K562 (cell line): ENCODE measurements at regions not wholly inside any gene's neighbourhood (a gene's known extent, or its start where the extent isn't known, plus 50 kb on each side); places are given as distances from the start of the nearest gene placed in this dataset.

Experiments used
- ATAC-seq: fragments of 200-7000 bp; cut with Tn5 transposase; 3 replicates; pipeline ENCODE4 v1.9.1; 2020; ENCODE audit warnings: moderate library complexity
- BruUV-seq: library from RNA; stranded (reverse); fragments of 400-500 nt; replicated peaks from 2 replicates; lab custom pipeline; 2021; lab: Mats Ljungman, UMichigan
- CTCF ChIA-PET: fragments of 300-600 bp; formaldehyde crosslinking; extraction: SDS; loops from one replicate; lab custom pipeline; 2021; ENCODE audit warnings: low intra/inter-chr PET ratio; lab: Yijun Ruan, JAX
- POLR2A ChIA-PET: fragments of 300-600, 350-650 bp; sonication (Branson Sonifier 250); formaldehyde crosslinking; extraction: SDS; loops from one replicate; lab custom pipeline; 2021; ENCODE audit warnings: antibody characterized with exemption, inconsistent platforms; lab: Yijun Ruan, JAX
- DNase-seq, 4 experiments: peaks; one replicate each; pipeline versions ENCODE4 v3.0.0 to v3.0.0-alpha.2; 2011 to 2018; ENCODE audit warnings: low spot score in 3 of 4, mixed read lengths in 3 of 4; ENCODE audit errors: extremely low read depth in 1 of 4
- FAIRE-seq: peaks from 2 replicates; lab custom pipeline; 2011; peaks lifted over from hg19 to GRCh38; lab: Jason Lieb, UNC
- H2AFZ ChIP-seq: 2 replicates; pipeline ENCODE4 v1.6.0; 2011; ENCODE audit warnings: low read depth, low read length, control low read depth, inconsistent platforms
- H3K27ac ChIP-seq: fragments of 200-600 bp; 3 replicates; pipeline ENCODE4 v1.8.0; 2011; ENCODE audit warnings: low read depth, mild to moderate bottlenecking, control low read depth, inconsistent platforms, low read length, moderate library complexity, mixed read lengths; ENCODE audit errors: extremely low read depth
- H3K27me3 ChIP-seq, 2 experiments: fragments of 300-600 bp in 1 of 2; 2 replicates in 1 of 2; 3 replicates in 1 of 2; pipeline versions ENCODE4 v1.6.0 to v1.8.0; 2011; ENCODE audit warnings: inconsistent platforms in 2 of 2, low read length in 2 of 2, mild to moderate bottlenecking in 1 of 2, mixed read lengths in 1 of 2, moderate library complexity in 1 of 2; ENCODE audit not compliant: control insufficient read depth in 2 of 2, insufficient read depth in 2 of 2
- H3K36me3 ChIP-seq: fragments of 300-600 bp; 3 replicates; pipeline ENCODE4 v1.8.0; 2011; ENCODE audit warnings: mild to moderate bottlenecking, low read length, inconsistent platforms; ENCODE audit not compliant: control insufficient read depth, insufficient read depth
- H3K4me1 ChIP-seq, 2 experiments: fragments of 200-600 bp in 1 of 2; replicated peaks in 1 of 2; 2 replicates in 1 of 2; 3 replicates in 1 of 2; pipeline versions ENCODE4 v1.5.1 to v1.8.0; 2011; ENCODE audit warnings: inconsistent platforms in 2 of 2, low read length in 2 of 2, mild to moderate bottlenecking in 1 of 2, mixed read lengths in 1 of 2, moderate library complexity in 1 of 2; ENCODE audit not compliant: control insufficient read depth in 2 of 2, insufficient read depth in 2 of 2
- H3K4me2 ChIP-seq: 2 replicates; pipeline ENCODE4 v1.6.1; 2011; ENCODE audit warnings: low read length, control low read depth, inconsistent platforms, mixed read lengths; ENCODE audit not compliant: insufficient read depth
- H3K4me3 ChIP-seq: fragments of 200-600 bp; sonication (generic), shearing (Covaris generic); 2 replicates; pipeline ENCODE4 v1.5.1; 2016; ENCODE audit warnings: control low read depth, inconsistent platforms
- H3K79me2 ChIP-seq: fragments of 200-600 bp; 3 replicates; pipeline ENCODE4 v1.8.0; 2011; ENCODE audit warnings: low read length, inconsistent platforms; ENCODE audit not compliant: control insufficient read depth, insufficient read depth
- H3K9ac ChIP-seq, 2 experiments: 2 replicates each; pipeline versions ENCODE4 v1.6.0 to v1.6.1; 2011; ENCODE audit warnings: low read depth in 2 of 2, low read length in 2 of 2, control low read depth in 1 of 2, inconsistent platforms in 1 of 2, mild to moderate bottlenecking in 1 of 2, mixed read lengths in 1 of 2; ENCODE audit not compliant: insufficient read depth in 1 of 2
- H3K9me1 ChIP-seq: one replicate; pipeline ENCODE4 v1.6.0; 2011; ENCODE audit warnings: inconsistent platforms, mild to moderate bottlenecking, low read length, moderate library complexity; ENCODE audit not compliant: control insufficient read depth, insufficient read depth
- H3K9me3 ChIP-seq: replicated peaks from 2 replicates; pipeline ENCODE4 v1.5.1; 2011; ENCODE audit warnings: low read depth, low read length, inconsistent platforms; ENCODE audit not compliant: control insufficient read depth, insufficient read depth
- H4K20me1 ChIP-seq: replicated peaks from 2 replicates; pipeline ENCODE4 v1.6.1; 2011; ENCODE audit warnings: low read length, inconsistent platforms, mixed read lengths; ENCODE audit not compliant: control insufficient read depth, insufficient read depth
- BCL6 ChIP-seq: fragments of 250-450 bp; sonication (Bioruptor Pico); IDR thresholded peaks from 2 replicates; pipeline ENCODE4 v1.4.0; 2020
- CBFA2T2 ChIP-seq: fragments of 450-650 bp; conservative IDR thresholded peaks from 2 replicates; pipeline ENCODE4 v1.6.1; 2017; ENCODE audit warnings: mild to moderate bottlenecking
- MAZ ChIP-seq, 2 experiments: fragments of 450-650 bp in 1 of 2; sonication (generic) in 1 of 2; formaldehyde crosslinking; IDR thresholded peaks in 1 of 2; conservative IDR thresholded peaks in 1 of 2; 2 replicates each; pipeline versions ENCODE4 v1.4.0 to v1.5.0; 2020; ENCODE audit warnings: mild to moderate bottlenecking in 1 of 2, missing genetic modification reagents in 1 of 2
- NR3C1 ChIP-seq: sonication (generic); formaldehyde crosslinking; IDR thresholded peaks from 2 replicates; pipeline ENCODE4 v1.8.1; 2022; ENCODE audit warnings: missing genetic modification reagents
- PHF8 ChIP-seq: fragments of 200-600 bp; sonication (generic); IDR thresholded peaks from 2 replicates; pipeline ENCODE4 v1.6.1; 2012; ENCODE audit warnings: mixed run types, mild to moderate bottlenecking, inconsistent platforms, low read length, moderate library complexity, borderline replicate concordance
- SETDB1 ChIP-seq: IDR thresholded peaks from one replicate; pipeline ENCODE4 v1.6.1; 2012; ENCODE audit warnings: low read length, control low read depth, inconsistent platforms
- SREBF1 ChIP-seq: fragments of 150-350 bp; IDR thresholded peaks from 2 replicates; pipeline ENCODE4 v1.6.1; 2014; ENCODE audit warnings: antibody characterized with exemption, low read depth, low read length, borderline replicate concordance
- SRSF7 ChIP-seq: fragments of 200-400 bp; formaldehyde crosslinking; optimal IDR thresholded peaks from 2 replicates; pipeline ENCODE3; 2017; ENCODE audit warnings: mild to moderate bottlenecking, low read depth, low read length
- YBX1 ChIP-seq: fragments of 450-650 bp; IDR thresholded peaks from 2 replicates; pipeline ENCODE4 v1.7.1; 2016; ENCODE audit warnings: mild to moderate bottlenecking
- WGBS: fragments of 100-300 bp; shearing (Covaris generic); methylation state at CpG from one replicate; pipeline ENCODE4 v1.1.6; 2016; ENCODE audit warnings: low coverage, mixed read lengths; ENCODE audit not compliant: insufficient coverage; ENCODE audit errors: missing lambda C conversion rate; 5-methylcytosine and 5-hydroxymethylcytosine counted together
- in situ Hi-C: fragments of 300-500 bp; cut with MboI; formaldehyde crosslinking; loops from 4 replicates; pipeline ENCODE4 v1.15.0; 2018; ENCODE audit warnings: inconsistent platforms, mixed read lengths
- intact Hi-C: fragments of 100-400 bp; cut with micrococcal nuclease; formaldehyde crosslinking; loops from 2 replicates; pipeline ENCODE4 v1.14.2; 2022
- TF ChIP-seq, protein P1 (sequence below): sonication (generic); formaldehyde crosslinking; IDR thresholded peaks from 2 replicates; pipeline ENCODE4 v1.8.0; 2022; ENCODE audit warnings: mild to moderate bottlenecking, missing genetic modification reagents, borderline replicate concordance
- TF ChIP-seq, protein P2 (sequence below): fragments of 250-450 bp; sonication (Bioruptor Pico); IDR thresholded peaks from 2 replicates; pipeline ENCODE4 v1.5.0; 2022; ENCODE audit warnings: mild to moderate bottlenecking
- TF ChIP-seq, protein P3 (sequence below): fragments of 450-650 bp; IDR thresholded peaks from one replicate; pipeline ENCODE4 v1.6.1; 2018; ENCODE audit warnings: mild to moderate bottlenecking, moderate library complexity; ENCODE audit not compliant: partially characterized antibody

DNA sequence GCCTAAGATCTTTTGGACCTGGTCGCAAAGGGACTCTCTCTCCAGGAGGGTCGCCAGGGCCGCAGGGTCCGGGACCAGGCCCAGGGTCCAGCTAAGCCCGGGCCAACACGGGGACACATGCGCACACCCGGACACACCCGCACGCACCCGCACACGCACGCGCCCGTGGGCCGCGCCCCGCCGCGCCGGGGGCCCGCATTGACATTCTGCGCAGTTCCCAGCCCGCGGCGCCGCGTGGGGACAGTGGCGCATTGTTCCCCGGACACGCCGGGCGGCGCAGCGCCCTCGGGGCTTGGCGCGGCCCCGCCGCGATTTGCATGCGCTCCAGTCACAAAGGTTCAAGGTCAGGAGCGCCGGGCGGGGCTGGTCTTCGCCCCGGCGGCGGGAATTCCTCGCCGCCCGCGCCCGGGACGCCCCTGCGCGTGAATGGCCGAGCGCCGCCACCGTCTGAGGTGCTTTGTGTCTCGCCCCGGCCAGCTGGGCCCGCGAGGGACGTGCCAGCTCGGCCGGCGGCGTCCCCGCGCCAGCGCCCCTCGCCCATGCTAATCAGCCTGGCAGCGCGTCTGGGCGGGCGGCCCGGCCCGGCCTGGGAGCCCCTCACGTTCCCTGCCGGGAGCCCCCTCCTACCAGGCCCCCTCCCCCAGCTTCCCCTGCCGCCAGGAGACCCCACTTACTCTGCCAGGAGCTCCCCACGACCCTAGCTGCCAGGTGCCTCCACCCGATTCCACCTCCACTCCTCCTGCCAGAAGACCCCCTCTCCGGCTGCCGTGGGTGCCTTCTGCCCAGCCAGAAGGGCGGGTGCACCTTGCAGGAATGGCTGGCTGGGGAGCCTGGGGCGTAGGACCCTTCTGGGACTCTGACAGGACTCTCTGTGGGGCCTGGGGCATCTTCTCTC lies 50.5 kb upstream of the WNT7B start (continued):
- peak in 1 of 2 experiments; percentile 50; a peak in 1 of 4 replicates for TF ChIP-seq MAZ (CRISPR knock-in tag; conservative IDR thresholded peaks at IDR 0.05 in 1 of 2, IDR thresholded peaks at IDR 0.05 in 1 of 2)
- peak; percentile 49; the same call in 1 of the 2 replicates for TF ChIP-seq PHF8

DNA sequence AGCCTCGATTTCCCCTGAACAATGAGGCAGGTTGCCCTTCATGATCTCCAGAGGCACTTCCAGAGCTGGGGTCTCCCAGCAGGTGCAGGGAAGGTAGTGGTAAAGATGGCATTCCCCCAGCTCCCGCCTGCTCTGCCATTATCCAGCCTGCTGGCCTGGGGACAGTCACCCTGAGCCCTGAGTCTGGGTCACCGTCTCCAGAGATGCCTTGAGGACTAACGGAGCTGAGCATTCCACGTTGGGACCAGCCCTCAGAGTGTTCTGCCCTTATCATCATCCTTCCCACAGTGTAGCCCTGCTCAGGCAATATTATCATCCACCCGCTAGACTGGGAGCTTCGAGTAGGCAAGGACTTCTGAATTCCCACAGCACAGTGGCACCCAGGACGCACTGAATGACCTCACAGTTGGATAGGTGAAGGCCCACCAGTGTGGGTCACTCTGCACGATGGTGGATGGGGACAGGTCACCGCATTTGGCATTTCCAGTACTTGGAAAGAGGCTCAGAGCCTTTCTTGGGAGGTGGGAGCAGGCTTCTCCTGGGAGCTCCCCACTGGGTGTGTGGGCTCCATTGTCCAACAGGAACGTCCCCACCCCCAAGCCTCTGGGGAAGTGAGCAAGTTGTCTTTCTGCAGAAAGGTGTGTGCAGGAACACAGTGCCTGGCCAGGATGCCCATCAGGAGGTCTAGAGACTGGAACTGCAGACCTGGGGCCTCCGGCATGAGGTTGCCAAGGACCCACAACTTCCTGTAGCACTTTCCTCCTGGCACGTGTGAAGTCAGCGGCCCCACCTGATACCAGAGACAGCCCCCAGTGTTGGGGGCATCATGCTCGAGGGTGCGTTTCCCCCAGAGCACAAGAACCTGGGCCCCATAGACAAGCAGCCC lies 51.4 kb upstream of the WNT7B start:
- POLR2A ChIA-PET = interaction anchor here (0.7 kb wide), 1 partner anchor 35 kb away, joined by 3 read pairs; no protein-coding TSS in a partner anchor
- WGBS = 67% methylated on average over 12 of the region's 16 CpGs
- no peaks in the 10 kb centered on the region for H4K20me1 ChIP-seq
- no peak for DNase-seq
- BruUV-seq = no TSS peak
- no peak overlapping the region for H3K4me3 ChIP-seq
- H3K9me3 ChIP-seq = no peaks in the 10 kb centered on the region
- intact Hi-C loops = no loop called here
- peaks cover 0 to 20% of the 10 kb centered on the region in 2 experiments; a peak in 3 of 5 replicates for H3K4me1 ChIP-seq
- in situ Hi-C loops = no loop called here
- H3K4me2 ChIP-seq = no peak overlapping the region
- FAIRE-seq = no peak
- no peaks in the 10 kb centered on the region for H3K79me2 ChIP-seq
- ATAC-seq = no peak
- no peaks in the 10 kb centered on the region for H3K36me3 ChIP-seq
- H3K27me3 ChIP-seq = no peaks in the 10 kb centered on the region
- 0 out of 2 replicates have a peak overlapping the region, but pooled peaks have one; percentile 83 for H2AFZ ChIP-seq
- CTCF ChIA-PET = no interaction called here
- H3K9me1 ChIP-seq = no peaks in the 10 kb centered on the region
- no peak overlapping the region for H3K27ac ChIP-seq
- H3K9ac ChIP-seq = no peak overlapping the region; a peak in 1 of 4 replicates
- no peak for TF ChIP-seq YBX1
- TF ChIP-seq SRSF7 = no peak
- TF ChIP-seq CBFA2T2 = no peak
- TF ChIP-seq BCL6 = no peak
- TF ChIP-seq SREBF1 = no peak
- TF ChIP-seq SETDB1 = no peak
- TF ChIP-seq, protein P1, sequence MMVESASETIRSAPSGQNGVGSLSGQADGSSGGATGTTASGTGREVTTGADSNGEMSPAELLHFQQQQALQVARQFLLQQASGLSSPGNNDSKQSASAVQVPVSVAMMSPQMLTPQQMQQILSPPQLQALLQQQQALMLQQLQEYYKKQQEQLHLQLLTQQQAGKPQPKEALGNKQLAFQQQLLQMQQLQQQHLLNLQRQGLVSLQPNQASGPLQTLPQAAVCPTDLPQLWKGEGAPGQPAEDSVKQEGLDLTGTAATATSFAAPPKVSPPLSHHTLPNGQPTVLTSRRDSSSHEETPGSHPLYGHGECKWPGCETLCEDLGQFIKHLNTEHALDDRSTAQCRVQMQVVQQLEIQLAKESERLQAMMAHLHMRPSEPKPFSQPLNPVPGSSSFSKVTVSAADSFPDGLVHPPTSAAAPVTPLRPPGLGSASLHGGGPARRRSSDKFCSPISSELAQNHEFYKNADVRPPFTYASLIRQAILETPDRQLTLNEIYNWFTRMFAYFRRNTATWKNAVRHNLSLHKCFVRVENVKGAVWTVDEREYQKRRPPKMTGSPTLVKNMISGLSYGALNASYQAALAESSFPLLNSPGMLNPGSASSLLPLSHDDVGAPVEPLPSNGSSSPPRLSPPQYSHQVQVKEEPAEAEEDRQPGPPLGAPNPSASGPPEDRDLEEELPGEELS (CRISPR knock-in tag) = no peak
- TF ChIP-seq NR3C1 (CRISPR knock-in tag) = no peak
- TF ChIP-seq, protein P2, sequence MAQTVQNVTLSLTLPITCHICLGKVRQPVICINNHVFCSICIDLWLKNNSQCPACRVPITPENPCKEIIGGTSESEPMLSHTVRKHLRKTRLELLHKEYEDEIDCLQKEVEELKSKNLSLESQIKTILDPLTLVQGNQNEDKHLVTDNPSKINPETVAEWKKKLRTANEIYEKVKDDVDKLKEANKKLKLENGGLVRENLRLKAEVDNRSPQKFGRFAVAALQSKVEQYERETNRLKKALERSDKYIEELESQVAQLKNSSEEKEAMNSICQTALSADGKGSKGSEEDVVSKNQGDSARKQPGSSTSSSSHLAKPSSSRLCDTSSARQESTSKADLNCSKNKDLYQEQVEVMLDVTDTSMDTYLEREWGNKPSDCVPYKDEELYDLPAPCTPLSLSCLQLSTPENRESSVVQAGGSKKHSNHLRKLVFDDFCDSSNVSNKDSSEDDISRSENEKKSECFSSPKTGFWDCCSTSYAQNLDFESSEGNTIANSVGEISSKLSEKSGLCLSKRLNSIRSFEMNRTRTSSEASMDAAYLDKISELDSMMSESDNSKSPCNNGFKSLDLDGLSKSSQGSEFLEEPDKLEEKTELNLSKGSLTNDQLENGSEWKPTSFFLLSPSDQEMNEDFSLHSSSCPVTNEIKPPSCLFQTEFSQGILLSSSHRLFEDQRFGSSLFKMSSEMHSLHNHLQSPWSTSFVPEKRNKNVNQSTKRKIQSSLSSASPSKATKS (CRISPR knock-in tag) = no peak
- TF ChIP-seq, protein P3, sequence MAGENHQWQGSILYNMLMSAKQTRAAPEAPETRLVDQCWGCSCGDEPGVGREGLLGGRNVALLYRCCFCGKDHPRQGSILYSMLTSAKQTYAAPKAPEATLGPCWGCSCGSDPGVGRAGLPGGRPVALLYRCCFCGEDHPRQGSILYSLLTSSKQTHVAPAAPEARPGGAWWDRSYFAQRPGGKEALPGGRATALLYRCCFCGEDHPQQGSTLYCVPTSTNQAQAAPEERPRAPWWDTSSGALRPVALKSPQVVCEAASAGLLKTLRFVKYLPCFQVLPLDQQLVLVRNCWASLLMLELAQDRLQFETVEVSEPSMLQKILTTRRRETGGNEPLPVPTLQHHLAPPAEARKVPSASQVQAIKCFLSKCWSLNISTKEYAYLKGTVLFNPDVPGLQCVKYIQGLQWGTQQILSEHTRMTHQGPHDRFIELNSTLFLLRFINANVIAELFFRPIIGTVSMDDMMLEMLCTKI = no peak
